ENCODE measurements at regions not wholly inside any gene's neighbourhood (a gene's known extent, or its start where the extent isn't known, plus 50 kb on each side); places are given as distances from the start of the nearest gene placed in this dataset.

GRCh38 chr10:129131457-129132132 lies 335.4 kb upstream of the MGMT start:
- no peak for TF ChIP-seq CTCF (IDR thresholded peaks at IDR 0.05)
- TF ChIP-seq EZH2 (IDR thresholded peaks at IDR 0.05) = no peak
- TF ChIP-seq EZH2phosphoT487 (IDR thresholded peaks at IDR 0.05) = no peak
